Ascending aorta (tissue), 2 donors: ENCODE measurements at regions not wholly inside any gene's neighbourhood (a gene's known extent, or its start where the extent isn't known, plus 50 kb on each side); places are given as distances from the start of the nearest gene placed in this dataset.

Source experiments
- DNase-seq, 2 donors: peaks; one replicate each; pipeline ENCODE4 v3.0.0-alpha.2; 2019; ENCODE audit warnings: low spot score in 2 of 2
- H3K27ac ChIP-seq, 2 donors: fragments of 200-600 bp; sonication (generic); one replicate each; pipeline ENCODE4 v1.5.1; 2016 to 2017; ENCODE audit warnings: mild to moderate bottlenecking in 1 of 2
- H3K27me3 ChIP-seq: fragments of 200-600 bp; sonication (generic); one replicate; pipeline ENCODE4 v1.5.1; 2017
- H3K36me3 ChIP-seq, 2 donors: fragments of 200-600 bp; sonication (generic); one replicate each; pipeline ENCODE4 v1.5.1; 2016
- H3K4me1 ChIP-seq, 2 donors: fragments of 200-600 bp; sonication (generic); one replicate each; pipeline ENCODE4 v1.5.1; 2016 to 2017; ENCODE audit warnings: mild to moderate bottlenecking in 1 of 2
- H3K4me3 ChIP-seq, 2 donors: fragments of 200-600 bp; sonication (generic); one replicate each; pipeline ENCODE4 v1.5.1; 2016 to 2017; ENCODE audit warnings: mild to moderate bottlenecking in 1 of 2
- H3K9me3 ChIP-seq, 2 donors: fragments of 200-600 bp; sonication (generic); one replicate each; pipeline ENCODE4 v1.5.1; 2016
- CTCF ChIP-seq, 3 experiments: fragments of 200-600 bp in 2 of 3; fragments of 450-650 bp in 1 of 3; sonication (generic) in 2 of 3; IDR thresholded peaks; one replicate each; pipeline ENCODE4 v1.5.1; 2016 to 2019; ENCODE audit warnings: antibody characterized with exemption in 3 of 3, mild to moderate bottlenecking in 1 of 3, moderate library complexity in 1 of 3
- intact Hi-C: fragments of 100-400 bp; cut with DNase I; formaldehyde crosslinking; loops from one replicate; pipeline ENCODE4 v1.15.1; 2023

DNA sequence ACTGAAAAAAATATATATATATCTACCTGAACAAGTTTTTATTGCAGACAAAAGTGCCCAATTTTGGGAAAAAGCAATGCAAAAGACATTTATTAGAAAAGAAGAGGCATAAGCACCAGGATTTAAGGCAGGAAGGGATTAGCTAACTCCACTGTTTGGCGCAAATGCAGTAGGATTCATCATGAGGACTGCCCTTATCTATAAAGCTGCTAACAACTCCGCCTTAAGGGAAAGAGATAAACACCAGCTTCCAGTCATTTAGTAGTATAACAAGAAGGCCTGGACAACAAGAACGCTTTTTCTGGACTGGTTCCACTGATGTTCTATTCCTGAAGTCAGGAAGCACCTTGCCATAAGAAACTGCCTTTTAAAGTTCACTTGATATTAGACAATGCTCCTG lies 52.9 kb upstream of the FSHR start:
- intact Hi-C loops, result no loop called here
- Histone ChIP-seq H3K4me1 (no peaks in the 10 kb centered on the region), H3K36me3 (no peaks in the 10 kb centered on the region), H3K27ac (no peak overlapping the region), H3K27me3 (no peaks in the 10 kb centered on the region), H3K9me3 (no peaks in the 10 kb centered on the region), H3K4me3 (no peak overlapping the region)
- no peak for DNase-seq
- TF ChIP-seq CTCF (IDR thresholded peaks at IDR 0.05), result no peak
